Liver (tissue), 8 donors: ENCODE measurements at regions not wholly inside any gene's neighbourhood (a gene's known extent, or its start where the extent isn't known, plus 50 kb on each side); places are given as distances from the start of the nearest gene placed in this dataset.

Experiments used
- DNase-seq: peaks from one replicate; pipeline ENCODE4 v3.0.0-alpha.2; 2017; ENCODE audit warnings: low spot score
- H3K27ac ChIP-seq, 2 donors: one replicate each; pipeline ENCODE4 v1.7.0; 2013; ENCODE audit warnings: inconsistent platforms in 2 of 2, low read length in 2 of 2, control low read depth in 1 of 2, low read depth in 1 of 2, mild to moderate bottlenecking in 1 of 2
- H3K27me3 ChIP-seq, 4 donors: one replicate each; pipeline versions ENCODE4 v1.6.1 to v1.7.0; 2013; ENCODE audit warnings: low read length in 3 of 4, inconsistent platforms in 1 of 4, mild to moderate bottlenecking in 1 of 4, moderate library complexity in 1 of 4; ENCODE audit not compliant: control insufficient read depth in 4 of 4, insufficient read depth in 4 of 4
- H3K36me3 ChIP-seq, 4 donors: one replicate each; pipeline versions ENCODE4 v1.6.1 to v1.7.0; 2013; ENCODE audit warnings: low read length in 3 of 4, mild to moderate bottlenecking in 3 of 4, low read depth in 1 of 4, moderate library complexity in 1 of 4; ENCODE audit not compliant: control insufficient read depth in 4 of 4, insufficient read depth in 3 of 4
- H3K4me1 ChIP-seq, 4 donors: one replicate each; pipeline versions ENCODE4 v1.6.1 to v1.7.0; 2013; ENCODE audit warnings: low read length in 3 of 4, mild to moderate bottlenecking in 3 of 4, moderate library complexity in 1 of 4; ENCODE audit not compliant: control insufficient read depth in 4 of 4, insufficient read depth in 4 of 4
- H3K4me3 ChIP-seq, 3 donors: one replicate each; pipeline versions ENCODE4 v1.6.1 to v1.7.0; 2013; ENCODE audit warnings: low read length in 3 of 3, control low read depth in 1 of 3, low read depth in 1 of 3, mild to moderate bottlenecking in 1 of 3
- H3K9ac ChIP-seq, 2 donors: one replicate each; pipeline ENCODE4 v1.7.0; 2013; ENCODE audit warnings: low read length in 2 of 2, mild to moderate bottlenecking in 2 of 2, moderate library complexity in 2 of 2, control low read depth in 1 of 2, low read depth in 1 of 2
- H3K9me3 ChIP-seq, 4 donors: one replicate each; pipeline versions ENCODE4 v1.6.1 to v1.7.0; 2013; ENCODE audit warnings: low read length in 3 of 4; ENCODE audit not compliant: control insufficient read depth in 4 of 4
- EGR1 ChIP-seq, 2 donors: IDR thresholded peaks; 2 replicates each; pipeline ENCODE4 v1.6.1; 2016 to 2018; ENCODE audit warnings: antibody characterized with exemption in 2 of 2, low read depth in 2 of 2
- FOXA1 ChIP-seq: IDR thresholded peaks from 2 replicates; pipeline ENCODE4 v1.6.1; 2016; ENCODE audit warnings: antibody characterized with exemption
- FOXA2 ChIP-seq: IDR thresholded peaks from 2 replicates; pipeline ENCODE4 v1.6.1; 2016; ENCODE audit warnings: antibody characterized with exemption
- GABPA ChIP-seq, 2 donors: IDR thresholded peaks in 1 of 2; conservative IDR thresholded peaks in 1 of 2; 2 replicates each; pipeline ENCODE4 v1.6.1; 2016; ENCODE audit warnings: antibody characterized with exemption in 2 of 2, mild to moderate bottlenecking in 1 of 2, moderate library complexity in 1 of 2
- HNF4A ChIP-seq, 2 donors: conservative IDR thresholded peaks; 2 replicates each; pipeline ENCODE4 v1.6.1; 2016; ENCODE audit warnings: antibody characterized with exemption in 2 of 2, mild to moderate bottlenecking in 2 of 2
- HNF4G ChIP-seq: IDR thresholded peaks from 2 replicates; pipeline ENCODE4 v1.6.1; 2016; ENCODE audit warnings: antibody characterized with exemption
- JUND ChIP-seq, 2 donors: IDR thresholded peaks; 2 replicates each; pipeline ENCODE4 v1.6.1; 2016; ENCODE audit warnings: antibody characterized with exemption in 2 of 2
- NR2F2 ChIP-seq: IDR thresholded peaks from 2 replicates; pipeline ENCODE4 v1.6.1; 2016; ENCODE audit warnings: antibody characterized with exemption
- RAD21 ChIP-seq, 2 donors: IDR thresholded peaks; 2 replicates each; pipeline ENCODE4 v1.6.1; 2016; ENCODE audit warnings: antibody characterized with exemption in 2 of 2, mild to moderate bottlenecking in 2 of 2
- RXRA ChIP-seq, 2 donors: IDR thresholded peaks; 2 replicates each; pipeline ENCODE4 v1.6.1; 2017 to 2018; ENCODE audit warnings: antibody characterized with exemption in 2 of 2, mild to moderate bottlenecking in 1 of 2
- SP1 ChIP-seq: IDR thresholded peaks from 2 replicates; pipeline ENCODE4 v1.6.1; 2018; ENCODE audit warnings: antibody characterized with exemption, mild to moderate bottlenecking
- TAF1 ChIP-seq: conservative IDR thresholded peaks from 2 replicates; pipeline ENCODE4 v1.6.1; 2016; ENCODE audit warnings: antibody characterized with exemption, mild to moderate bottlenecking
- YY1 ChIP-seq: IDR thresholded peaks from 2 replicates; pipeline ENCODE4 v1.6.1; 2016; ENCODE audit warnings: antibody characterized with exemption, mild to moderate bottlenecking
- WGBS: extraction: QIAGEN DNeasy Blood & Tissue Kit; methylation state at CpG from one replicate; pipeline ENCODE4 v1.1.7; 2013; 5-methylcytosine and 5-hydroxymethylcytosine counted together
- TF ChIP-seq, protein P1 (sequence below): IDR thresholded peaks from 2 replicates; pipeline ENCODE4 v1.6.1; 2016; ENCODE audit warnings: antibody characterized with exemption, mild to moderate bottlenecking
- TF ChIP-seq, protein P2 (sequence below): IDR thresholded peaks from 2 replicates; pipeline ENCODE4 v1.6.1; 2016; ENCODE audit warnings: antibody characterized with exemption
- TF ChIP-seq, protein P3 (sequence below): IDR thresholded peaks from 2 replicates; pipeline ENCODE4 v1.6.1; 2016; ENCODE audit warnings: antibody characterized with exemption
- TF ChIP-seq, protein P4 (sequence below): IDR thresholded peaks from 2 replicates; pipeline ENCODE4 v1.6.1; 2016; ENCODE audit warnings: antibody characterized with exemption
- TF ChIP-seq, protein P5 (sequence below): fragments of 150-350 bp; IDR thresholded peaks from 2 replicates; pipeline ENCODE4 v1.5.1; 2017; ENCODE audit warnings: improper control_type of control experiment, low read depth, low read length; ENCODE audit not compliant: missing input control
- donor health status: healthy.
- donor health status: healthy.
- donor health status: healthy.
- donor health status: healthy.
- donor health status: healthy.

DNA sequence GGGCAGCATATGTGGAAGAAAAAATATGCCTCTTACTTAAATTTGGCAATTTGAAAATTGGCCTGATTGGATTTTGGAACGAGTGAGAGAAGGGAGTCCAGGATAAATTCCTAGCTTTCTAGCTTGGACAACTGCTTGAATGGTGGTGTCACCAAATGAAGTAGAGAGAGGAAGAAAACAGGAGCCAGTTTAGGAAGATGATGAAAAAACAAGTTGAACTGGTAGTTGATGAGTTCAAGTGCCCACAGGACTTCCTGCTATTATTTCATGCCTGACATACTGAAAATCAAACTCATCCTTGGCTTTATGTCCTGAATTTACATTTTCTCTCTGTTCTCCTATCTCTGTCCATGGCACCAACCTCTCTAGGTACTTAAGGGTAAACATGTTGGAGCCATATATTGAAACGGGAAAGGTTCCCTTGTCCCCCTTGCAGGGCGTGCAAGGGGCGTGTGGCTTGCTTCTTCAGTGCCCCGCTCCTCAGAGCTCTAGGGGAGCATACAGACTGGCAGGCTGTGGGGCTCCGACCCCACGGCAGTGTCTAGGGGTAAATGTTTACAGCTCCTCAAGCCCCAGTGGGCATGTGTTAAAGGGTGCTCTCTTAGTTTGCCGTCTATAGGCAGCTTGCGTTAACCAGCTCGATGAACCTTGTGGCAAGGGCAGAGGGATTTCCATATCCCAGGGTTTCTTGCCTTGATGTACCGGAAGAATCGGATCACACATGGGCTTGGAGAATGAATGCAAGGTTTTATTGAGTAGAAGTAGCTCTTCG, 250.7 kb upstream of the PGRMC2 start:
- no peak overlapping the region for H3K27ac ChIP-seq
- H3K9me3 ChIP-seq: no peaks in the 10 kb centered on the region
- H3K9ac ChIP-seq: no peak overlapping the region
- no peak for DNase-seq
- TF ChIP-seq GABPA (IDR thresholded peaks at IDR 0.05 in 1 of 2, conservative IDR thresholded peaks at IDR 0.05 in 1 of 2) (no peak), JUND (IDR thresholded peaks at IDR 0.05) (no peak), FOXA1 (no peak), RAD21 (IDR thresholded peaks at IDR 0.05) (no peak)
- TF ChIP-seq, protein P1, sequence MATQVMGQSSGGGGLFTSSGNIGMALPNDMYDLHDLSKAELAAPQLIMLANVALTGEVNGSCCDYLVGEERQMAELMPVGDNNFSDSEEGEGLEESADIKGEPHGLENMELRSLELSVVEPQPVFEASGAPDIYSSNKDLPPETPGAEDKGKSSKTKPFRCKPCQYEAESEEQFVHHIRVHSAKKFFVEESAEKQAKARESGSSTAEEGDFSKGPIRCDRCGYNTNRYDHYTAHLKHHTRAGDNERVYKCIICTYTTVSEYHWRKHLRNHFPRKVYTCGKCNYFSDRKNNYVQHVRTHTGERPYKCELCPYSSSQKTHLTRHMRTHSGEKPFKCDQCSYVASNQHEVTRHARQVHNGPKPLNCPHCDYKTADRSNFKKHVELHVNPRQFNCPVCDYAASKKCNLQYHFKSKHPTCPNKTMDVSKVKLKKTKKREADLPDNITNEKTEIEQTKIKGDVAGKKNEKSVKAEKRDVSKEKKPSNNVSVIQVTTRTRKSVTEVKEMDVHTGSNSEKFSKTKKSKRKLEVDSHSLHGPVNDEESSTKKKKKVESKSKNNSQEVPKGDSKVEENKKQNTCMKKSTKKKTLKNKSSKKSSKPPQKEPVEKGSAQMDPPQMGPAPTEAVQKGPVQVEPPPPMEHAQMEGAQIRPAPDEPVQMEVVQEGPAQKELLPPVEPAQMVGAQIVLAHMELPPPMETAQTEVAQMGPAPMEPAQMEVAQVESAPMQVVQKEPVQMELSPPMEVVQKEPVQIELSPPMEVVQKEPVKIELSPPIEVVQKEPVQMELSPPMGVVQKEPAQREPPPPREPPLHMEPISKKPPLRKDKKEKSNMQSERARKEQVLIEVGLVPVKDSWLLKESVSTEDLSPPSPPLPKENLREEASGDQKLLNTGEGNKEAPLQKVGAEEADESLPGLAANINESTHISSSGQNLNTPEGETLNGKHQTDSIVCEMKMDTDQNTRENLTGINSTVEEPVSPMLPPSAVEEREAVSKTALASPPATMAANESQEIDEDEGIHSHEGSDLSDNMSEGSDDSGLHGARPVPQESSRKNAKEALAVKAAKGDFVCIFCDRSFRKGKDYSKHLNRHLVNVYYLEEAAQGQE: no peak
- TF ChIP-seq, protein P2, sequence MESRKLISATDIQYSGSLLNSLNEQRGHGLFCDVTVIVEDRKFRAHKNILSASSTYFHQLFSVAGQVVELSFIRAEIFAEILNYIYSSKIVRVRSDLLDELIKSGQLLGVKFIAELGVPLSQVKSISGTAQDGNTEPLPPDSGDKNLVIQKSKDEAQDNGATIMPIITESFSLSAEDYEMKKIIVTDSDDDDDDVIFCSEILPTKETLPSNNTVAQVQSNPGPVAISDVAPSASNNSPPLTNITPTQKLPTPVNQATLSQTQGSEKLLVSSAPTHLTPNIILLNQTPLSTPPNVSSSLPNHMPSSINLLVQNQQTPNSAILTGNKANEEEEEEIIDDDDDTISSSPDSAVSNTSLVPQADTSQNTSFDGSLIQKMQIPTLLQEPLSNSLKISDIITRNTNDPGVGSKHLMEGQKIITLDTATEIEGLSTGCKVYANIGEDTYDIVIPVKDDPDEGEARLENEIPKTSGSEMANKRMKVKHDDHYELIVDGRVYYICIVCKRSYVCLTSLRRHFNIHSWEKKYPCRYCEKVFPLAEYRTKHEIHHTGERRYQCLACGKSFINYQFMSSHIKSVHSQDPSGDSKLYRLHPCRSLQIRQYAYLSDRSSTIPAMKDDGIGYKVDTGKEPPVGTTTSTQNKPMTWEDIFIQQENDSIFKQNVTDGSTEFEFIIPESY: no peak
- TF ChIP-seq, protein P3, sequence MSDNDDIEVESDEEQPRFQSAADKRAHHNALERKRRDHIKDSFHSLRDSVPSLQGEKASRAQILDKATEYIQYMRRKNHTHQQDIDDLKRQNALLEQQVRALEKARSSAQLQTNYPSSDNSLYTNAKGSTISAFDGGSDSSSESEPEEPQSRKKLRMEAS: no peak
- no peaks in the 10 kb centered on the region for H3K27me3 ChIP-seq
- no peaks in the 10 kb centered on the region for H3K36me3 ChIP-seq
- 94% methylated on average over 13 of the region's 13 CpGs for WGBS
- H3K4me1 ChIP-seq: no peaks in the 10 kb centered on the region
- no peak overlapping the region for H3K4me3 ChIP-seq

DNA sequence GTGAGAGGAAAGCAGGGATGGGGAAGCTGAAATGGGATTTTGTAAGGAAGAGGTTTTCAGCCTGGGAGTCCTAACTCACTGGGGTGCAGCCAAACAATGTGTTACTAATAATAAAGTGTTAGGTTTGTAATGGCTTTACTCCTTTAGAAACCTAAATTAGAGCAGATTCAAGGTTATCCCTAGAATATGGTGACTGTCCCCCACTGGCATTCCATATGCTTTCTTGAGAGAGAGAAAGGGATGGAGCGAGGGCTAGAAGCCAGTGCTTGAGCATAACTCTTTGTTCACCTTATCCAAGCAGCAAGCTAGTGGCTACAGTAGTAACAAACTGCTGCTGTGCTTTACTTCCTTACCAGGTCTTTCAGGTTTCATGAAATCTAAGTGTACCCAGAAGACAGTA, 249.1 kb upstream of the PGRMC2 start:
- no peaks in the 10 kb centered on the region for H3K27me3 ChIP-seq
- no peaks in the 10 kb centered on the region for H3K36me3 ChIP-seq
- 98% methylated on average over 1 of the region's 1 CpG for WGBS
- no peak overlapping the region for H3K27ac ChIP-seq
- no peak overlapping the region for H3K9ac ChIP-seq
- H3K9me3 ChIP-seq: no peaks in the 10 kb centered on the region
- no peaks in the 10 kb centered on the region for H3K4me1 ChIP-seq
- DNase-seq: no peak
- H3K4me3 ChIP-seq: no peak overlapping the region
- TF ChIP-seq, protein P3: no peak
- no peak for TF ChIP-seq HNF4G
- no peak for TF ChIP-seq HNF4A (conservative IDR thresholded peaks at IDR 0.05)
- no peak for TF ChIP-seq FOXA2
- no peak for TF ChIP-seq NR2F2
- TF ChIP-seq FOXA1: no peak
- TF ChIP-seq EGR1 (IDR thresholded peaks at IDR 0.05; ENCODE audit: low read depth in 2 of 2): no peak
- TF ChIP-seq TAF1: no peak
- no peak for TF ChIP-seq RXRA (IDR thresholded peaks at IDR 0.05)
- TF ChIP-seq YY1: no peak
- TF ChIP-seq, protein P1: no peak
- TF ChIP-seq GABPA (IDR thresholded peaks at IDR 0.05 in 1 of 2, conservative IDR thresholded peaks at IDR 0.05 in 1 of 2): no peak
- no peak for TF ChIP-seq JUND (IDR thresholded peaks at IDR 0.05)
- TF ChIP-seq, protein P4, sequence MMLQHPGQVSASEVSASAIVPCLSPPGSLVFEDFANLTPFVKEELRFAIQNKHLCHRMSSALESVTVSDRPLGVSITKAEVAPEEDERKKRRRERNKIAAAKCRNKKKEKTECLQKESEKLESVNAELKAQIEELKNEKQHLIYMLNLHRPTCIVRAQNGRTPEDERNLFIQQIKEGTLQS: no peak
- no peak for TF ChIP-seq SP1
- TF ChIP-seq, protein P5, sequence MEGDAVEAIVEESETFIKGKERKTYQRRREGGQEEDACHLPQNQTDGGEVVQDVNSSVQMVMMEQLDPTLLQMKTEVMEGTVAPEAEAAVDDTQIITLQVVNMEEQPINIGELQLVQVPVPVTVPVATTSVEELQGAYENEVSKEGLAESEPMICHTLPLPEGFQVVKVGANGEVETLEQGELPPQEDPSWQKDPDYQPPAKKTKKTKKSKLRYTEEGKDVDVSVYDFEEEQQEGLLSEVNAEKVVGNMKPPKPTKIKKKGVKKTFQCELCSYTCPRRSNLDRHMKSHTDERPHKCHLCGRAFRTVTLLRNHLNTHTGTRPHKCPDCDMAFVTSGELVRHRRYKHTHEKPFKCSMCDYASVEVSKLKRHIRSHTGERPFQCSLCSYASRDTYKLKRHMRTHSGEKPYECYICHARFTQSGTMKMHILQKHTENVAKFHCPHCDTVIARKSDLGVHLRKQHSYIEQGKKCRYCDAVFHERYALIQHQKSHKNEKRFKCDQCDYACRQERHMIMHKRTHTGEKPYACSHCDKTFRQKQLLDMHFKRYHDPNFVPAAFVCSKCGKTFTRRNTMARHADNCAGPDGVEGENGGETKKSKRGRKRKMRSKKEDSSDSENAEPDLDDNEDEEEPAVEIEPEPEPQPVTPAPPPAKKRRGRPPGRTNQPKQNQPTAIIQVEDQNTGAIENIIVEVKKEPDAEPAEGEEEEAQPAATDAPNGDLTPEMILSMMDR: no peak
